ENCODE measurements at regions not wholly inside any gene's neighbourhood (a gene's known extent, or its start where the extent isn't known, plus 50 kb on each side); places are given as distances from the start of the nearest gene placed in this dataset.

DNA sequence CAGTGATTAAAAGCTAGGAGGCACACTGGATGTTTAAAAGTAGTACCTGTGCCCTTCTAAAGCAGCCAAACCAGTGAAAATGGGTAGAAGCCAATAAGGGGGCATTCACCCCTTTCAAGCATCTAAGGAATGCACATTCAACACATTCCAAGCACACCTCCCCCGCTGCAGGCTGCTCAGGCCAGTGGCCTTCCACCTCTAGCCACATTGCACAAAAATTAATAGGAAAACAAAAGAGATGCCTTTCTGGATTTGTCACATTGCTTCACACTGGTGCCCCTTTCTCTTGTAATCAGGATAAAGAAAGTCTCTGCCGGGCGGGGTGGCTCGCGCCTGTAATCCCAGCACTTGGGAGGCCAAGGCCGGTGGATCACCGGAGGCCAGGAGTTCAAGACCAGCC, 834.0 kb downstream of the USP25 start:
- DNase-seq: no peak

- no peak for DNase-seq
Measured at GRCh38 chr21:16568244-16568643, 838.5 kb downstream of the USP25 start.

DNA sequence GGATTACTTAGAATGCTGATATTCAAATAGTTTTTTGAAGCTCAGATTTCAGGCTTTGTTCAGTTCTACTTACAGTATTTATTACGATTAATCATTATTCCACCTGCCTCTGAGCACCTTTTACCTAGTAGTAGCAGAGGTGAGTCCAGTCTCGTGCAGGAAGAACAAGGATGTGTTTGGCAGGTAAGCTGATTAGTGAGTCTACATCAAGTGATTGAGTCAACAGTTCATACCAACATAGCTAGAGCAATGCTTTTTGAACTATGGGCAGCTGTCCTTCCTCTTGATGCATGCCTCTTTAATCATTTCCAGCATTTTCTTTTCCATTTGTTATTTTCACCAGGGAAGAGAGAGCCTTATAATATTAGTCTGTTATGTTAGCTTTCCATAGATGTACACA, 838.9 kb downstream of the USP25 start:
- DNase-seq: no peak

- no peak for DNase-seq
Measured at GRCh38 chr21:16569679-16570078, 839.9 kb downstream of the USP25 start.

DNA sequence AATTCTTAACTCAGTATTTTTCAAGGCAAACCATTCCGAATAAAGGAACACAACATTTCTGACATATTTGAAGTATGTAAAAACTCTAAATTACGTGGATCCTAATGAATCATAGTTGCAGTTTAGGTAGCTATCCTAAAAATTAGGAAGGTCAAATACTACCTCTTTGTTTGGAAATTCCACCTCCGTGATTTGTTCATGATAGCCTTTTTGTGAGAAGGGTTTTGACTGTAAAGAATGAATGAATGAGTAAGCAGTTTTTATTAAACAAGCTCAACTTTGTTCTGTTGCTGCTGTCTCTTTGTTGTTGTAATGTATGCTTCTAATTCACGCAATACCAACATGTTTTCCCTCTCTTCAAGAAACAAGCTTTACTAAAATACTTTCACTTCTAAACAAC, 840.4 kb downstream of the USP25 start:
- DNase-seq: no peak

DNA sequence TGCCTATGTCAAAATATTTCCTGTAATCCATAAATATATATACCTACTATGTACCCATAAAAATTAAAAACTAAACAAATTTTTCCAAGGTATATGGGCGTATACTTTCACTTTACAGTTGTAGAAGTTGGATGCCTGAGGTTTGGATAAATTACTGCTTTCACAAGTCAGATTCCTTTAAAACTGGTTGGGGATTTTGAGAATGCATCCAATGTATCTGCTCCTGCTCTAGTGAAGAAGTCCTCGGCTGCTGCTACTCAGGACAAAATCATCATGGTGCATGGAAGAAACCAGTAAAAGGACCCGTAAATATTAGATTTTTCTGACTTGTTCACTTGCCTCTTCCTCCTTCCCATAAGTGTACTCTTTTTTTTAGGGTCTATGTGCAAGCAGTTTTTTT, 841.1 kb downstream of the USP25 start:
- no peak for DNase-seq

- DNase-seq: no peak
Measured at GRCh38 chr21:16571594-16571993, 841.8 kb downstream of the USP25 start.

DNA sequence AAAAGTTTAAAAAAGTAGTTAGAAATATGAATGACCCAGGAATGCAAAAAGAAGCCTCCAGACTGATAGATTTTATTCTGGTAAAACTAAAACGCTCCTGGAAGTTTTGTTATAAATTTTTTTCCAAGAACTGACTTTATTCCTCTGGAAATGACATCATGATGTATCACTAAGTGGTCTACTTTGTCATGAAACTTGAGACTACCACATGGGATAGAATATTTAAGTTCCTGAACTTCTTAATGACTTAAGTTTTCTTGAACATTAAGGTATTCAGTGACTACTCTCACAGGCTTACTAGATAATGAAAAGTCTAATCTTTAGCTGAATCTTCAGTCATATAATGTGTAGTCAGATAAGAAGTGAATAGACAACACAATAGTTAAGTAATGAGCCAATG, 842.2 kb downstream of the USP25 start:
- DNase-seq: no peak

DNA sequence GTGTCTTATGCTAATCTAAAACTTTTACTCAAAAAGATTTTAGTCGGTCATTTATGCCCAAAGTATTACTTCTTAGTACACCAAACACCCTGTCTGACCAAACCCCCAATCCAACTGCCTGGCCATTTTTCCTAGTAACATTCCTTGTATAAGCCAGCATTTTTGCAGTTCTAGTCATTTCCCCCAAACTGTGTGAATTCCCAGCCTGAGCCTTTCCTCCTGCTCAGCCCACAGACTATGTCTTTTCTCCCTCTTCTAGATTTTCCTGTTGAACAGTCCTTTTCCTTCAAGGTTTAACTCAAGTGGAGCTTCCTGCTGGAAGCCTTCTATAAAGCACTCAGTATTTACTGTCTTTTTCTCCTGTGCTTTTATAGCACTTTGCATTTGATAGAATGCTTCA, 843.8 kb downstream of the USP25 start:
- no peak for DNase-seq

- no peak for DNase-seq
Measured at GRCh38 chr21:16577975-16578374, 848.2 kb downstream of the USP25 start.

DNA sequence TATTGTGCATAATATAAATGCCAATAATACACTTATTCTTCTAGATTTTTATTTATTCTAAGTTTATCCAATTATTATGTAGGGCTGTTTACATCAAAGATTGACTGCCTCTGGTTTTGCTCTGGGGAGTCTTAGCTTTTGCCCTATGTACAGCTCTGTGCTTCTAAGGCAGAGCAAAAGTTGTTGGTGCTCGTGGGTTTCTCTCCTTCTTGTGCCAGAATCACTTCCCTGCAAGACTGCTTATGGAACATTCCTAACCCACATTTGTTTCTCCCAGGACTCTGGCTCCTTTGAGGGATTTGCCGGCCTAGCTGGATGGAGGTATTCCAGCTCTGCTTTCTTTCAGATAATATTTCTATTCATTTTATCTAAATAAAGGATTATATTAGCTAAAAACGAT, 849.1 kb downstream of the USP25 start:
- DNase-seq: no peak

DNA sequence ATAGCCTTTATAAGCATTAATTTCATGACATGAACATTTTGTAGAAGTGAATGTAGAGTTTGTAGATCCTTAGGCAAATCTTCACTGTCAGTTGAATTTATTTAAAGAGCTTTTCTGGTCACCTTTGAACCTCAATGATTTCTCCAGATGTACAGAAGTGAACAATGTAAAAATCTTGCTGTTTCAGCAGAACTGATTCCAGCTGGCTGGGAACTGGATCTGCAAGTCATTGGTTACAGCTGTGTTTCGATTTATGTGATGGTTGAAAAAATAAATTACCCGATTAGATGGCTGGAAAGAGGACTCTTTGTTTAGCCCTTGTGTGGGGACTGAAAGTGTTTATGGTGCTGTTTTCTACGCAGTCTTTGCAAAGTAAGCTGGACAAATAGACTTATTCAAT, 849.8 kb downstream of the USP25 start:
- DNase-seq: no peak

- DNase-seq: no peak
Measured at GRCh38 chr21:16580661-16581060, 850.9 kb downstream of the USP25 start.

DNA sequence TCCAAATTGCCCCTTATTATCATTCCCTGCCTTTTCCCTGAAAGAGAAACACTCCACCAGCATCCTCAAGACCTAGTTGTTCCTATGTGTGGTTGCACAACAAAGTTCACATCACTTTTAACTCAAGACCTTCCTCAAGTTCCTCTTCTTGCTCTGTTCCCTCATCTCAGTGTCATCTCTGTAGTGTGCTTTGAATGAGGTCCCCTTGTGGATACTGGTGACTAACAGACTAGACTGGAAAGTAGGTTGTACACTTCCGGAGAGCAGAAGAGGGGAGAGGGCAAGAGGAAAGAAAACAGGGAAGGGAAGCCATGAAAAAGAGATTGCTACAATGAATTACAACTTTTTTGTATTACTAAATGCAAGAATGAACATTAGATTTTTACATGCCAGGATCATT, 853.8 kb downstream of the USP25 start:
- DNase-seq: no peak

GRCh38 chr21:16584756-16585155, 855.0 kb downstream of the USP25 start:
- no peak for DNase-seq

- no peak for DNase-seq
Measured at GRCh38 chr21:16585896-16586295, 856.1 kb downstream of the USP25 start.

- no peak for DNase-seq
Measured at GRCh38 chr21:16587141-16587581, 857.4 kb downstream of the USP25 start.

DNA sequence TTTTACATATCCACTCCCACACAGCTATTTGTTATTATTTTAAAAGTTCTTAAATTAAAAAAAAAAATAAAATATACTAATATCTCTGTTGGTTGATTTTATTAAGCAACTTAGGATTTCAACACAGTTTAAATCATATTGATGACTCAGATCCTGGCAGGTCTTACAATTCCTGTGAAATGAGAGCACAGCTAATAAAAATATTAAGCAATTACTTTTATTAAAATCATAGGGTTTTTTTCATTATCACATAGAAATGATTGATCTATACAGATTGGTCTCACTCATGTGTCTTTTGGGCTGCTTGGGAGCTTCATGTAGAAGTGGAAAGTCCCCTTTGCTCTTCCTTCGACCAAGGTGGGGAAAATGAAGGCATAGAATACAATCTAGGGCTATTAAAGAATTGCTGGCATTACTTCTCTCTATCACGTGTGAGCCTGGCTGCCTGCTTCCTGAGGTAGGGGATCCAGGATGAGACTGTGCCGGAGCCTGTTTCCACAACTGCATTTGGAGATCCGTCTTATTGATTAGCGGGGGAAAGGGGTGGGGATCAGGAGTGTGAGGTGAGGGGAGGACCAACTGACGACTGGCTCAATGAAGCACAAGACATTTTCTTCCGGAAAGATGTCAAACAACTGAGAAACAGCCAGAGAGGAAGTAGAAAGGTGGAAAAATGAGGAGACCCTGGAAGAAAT, 858.0 kb downstream of the USP25 start:
- DNase-seq: no peak

DNA sequence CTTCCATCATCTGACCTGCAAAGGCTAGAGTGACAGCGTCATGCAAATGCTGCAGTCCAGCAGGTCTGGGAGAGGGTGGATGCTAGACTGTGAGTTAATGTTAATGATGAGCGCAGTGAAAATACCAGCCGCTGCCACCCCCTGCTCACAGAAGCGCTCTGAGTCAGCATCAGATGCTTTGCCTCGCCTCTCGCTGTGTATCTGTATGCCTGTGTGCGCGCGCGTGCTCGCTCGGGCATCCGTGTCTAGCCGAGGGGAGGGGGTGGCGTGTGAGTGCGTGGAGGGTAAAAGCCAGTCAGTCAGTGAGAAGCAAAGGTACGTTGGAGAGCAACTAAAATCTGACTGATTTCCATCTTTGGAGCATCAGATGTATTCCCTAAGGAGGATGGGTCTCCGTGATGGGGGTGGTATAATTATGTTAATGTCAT, 858.7 kb downstream of the USP25 start:
- DNase-seq: no peak

GRCh38 chr21:16589006-16589898, 859.5 kb downstream of the USP25 start:
- no peak for DNase-seq

- no peak for DNase-seq
Measured at GRCh38 chr21:16590186-16590585, 860.4 kb downstream of the USP25 start.

- no peak for DNase-seq
Measured at GRCh38 chr21:16590641-16591292, 861.0 kb downstream of the USP25 start.

DNA sequence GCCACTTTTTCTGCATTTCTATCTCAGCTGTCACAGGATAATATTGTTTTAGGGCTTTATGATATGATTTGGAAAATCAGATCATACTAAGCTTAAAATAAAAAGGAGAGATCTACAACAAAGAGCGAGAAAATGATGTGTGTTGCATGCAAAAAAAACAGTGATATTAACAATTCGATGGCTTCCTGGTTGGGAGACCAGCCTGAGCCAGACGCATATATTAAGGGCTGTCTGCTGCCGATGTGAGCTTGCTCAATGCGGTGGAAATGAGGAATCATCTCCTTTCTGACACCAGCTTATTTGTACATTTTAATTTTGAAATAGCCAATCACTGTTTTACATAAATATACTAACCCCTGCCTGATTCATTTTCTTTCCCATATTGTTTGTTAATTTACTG, 862.6 kb downstream of the USP25 start:
- no peak for DNase-seq

GRCh38 chr21:16594191-16594590, 864.4 kb downstream of the USP25 start:
- no peak for DNase-seq
